ENCODE measurements at regions not wholly inside any gene's neighbourhood (a gene's known extent, or its start where the extent isn't known, plus 50 kb on each side); places are given as distances from the start of the nearest gene placed in this dataset.
A peak's percentile ranks its signal among the peaks of the same experiment; 100 is the strongest.

DNA sequence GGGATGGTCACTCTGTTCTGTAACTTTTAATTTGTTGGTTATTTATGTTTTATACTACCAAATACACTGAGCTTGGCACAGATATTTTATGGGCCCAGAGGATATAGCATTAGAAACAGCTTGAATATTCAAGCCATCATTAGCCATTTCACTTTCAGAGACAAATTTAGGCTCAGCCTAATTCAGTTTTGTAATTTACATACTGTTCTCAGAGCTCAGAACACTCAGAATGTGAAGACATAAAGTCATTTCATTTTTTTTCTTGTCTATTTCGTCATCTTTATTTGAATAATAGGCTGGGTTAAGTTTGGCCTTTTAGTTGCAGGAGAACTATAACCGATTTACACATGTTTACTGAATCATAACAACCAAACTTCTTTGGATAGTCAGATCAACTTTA is 361.7 kb downstream of the SNAPC1 start:
- H3K4me1 ChIP-seq = no peaks in the 10 kb centered on the region
- no peak overlapping the region for H3K27ac ChIP-seq
- H3K9ac ChIP-seq (ENCODE audit: low read depth in 2 of 2, low read length in 2 of 2) = no peak overlapping the region
- no peak overlapping the region for H3K4me3 ChIP-seq
- DNase-seq = no peak
- no peaks in the 10 kb centered on the region for H3K9me3 ChIP-seq
- H3K36me3 ChIP-seq = no peaks in the 10 kb centered on the region
- intact Hi-C loops (cut with DNase I) = loop anchor here (2.0 to 10.0 kb wide), 2 partner anchors 199 to 227 kb away; no protein-coding TSS in a partner anchor
- H3K27me3 ChIP-seq = peaks cover 3% of the 10 kb centered on the region
- TF ChIP-seq, protein P1, sequence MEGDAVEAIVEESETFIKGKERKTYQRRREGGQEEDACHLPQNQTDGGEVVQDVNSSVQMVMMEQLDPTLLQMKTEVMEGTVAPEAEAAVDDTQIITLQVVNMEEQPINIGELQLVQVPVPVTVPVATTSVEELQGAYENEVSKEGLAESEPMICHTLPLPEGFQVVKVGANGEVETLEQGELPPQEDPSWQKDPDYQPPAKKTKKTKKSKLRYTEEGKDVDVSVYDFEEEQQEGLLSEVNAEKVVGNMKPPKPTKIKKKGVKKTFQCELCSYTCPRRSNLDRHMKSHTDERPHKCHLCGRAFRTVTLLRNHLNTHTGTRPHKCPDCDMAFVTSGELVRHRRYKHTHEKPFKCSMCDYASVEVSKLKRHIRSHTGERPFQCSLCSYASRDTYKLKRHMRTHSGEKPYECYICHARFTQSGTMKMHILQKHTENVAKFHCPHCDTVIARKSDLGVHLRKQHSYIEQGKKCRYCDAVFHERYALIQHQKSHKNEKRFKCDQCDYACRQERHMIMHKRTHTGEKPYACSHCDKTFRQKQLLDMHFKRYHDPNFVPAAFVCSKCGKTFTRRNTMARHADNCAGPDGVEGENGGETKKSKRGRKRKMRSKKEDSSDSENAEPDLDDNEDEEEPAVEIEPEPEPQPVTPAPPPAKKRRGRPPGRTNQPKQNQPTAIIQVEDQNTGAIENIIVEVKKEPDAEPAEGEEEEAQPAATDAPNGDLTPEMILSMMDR (IDR thresholded peaks at IDR 0.05) = no peak

DNA sequence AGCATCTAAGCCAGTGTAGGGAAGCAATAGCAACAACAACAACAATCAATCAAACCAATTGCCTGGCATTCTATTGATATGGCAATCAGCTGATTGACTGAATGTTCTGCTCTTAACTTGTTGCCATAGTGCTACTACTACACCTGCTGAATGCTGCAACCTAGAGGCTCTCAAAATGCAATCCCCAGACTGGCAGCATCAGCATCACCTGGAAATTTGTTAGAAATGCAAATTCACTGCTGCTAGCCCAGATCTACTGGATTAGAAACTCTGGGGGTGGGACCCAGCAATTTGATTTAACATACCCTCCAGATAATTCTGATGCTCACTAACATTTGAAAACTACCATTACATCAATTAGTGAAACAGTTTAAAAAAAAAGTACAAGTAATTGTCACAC is 363.6 kb downstream of the SNAPC1 start:
- H3K9me3 ChIP-seq = no peaks in the 10 kb centered on the region
- no peak for DNase-seq
- H3K36me3 ChIP-seq = no peaks in the 10 kb centered on the region
- H3K27me3 ChIP-seq = no peaks in the 10 kb centered on the region
- intact Hi-C loops (cut with DNase I) = loop anchor here (2.0 to 10.0 kb wide), 2 partner anchors 201 to 229 kb away; no protein-coding TSS in a partner anchor
- no peak overlapping the region for H3K27ac ChIP-seq
- H3K9ac ChIP-seq (ENCODE audit: low read depth in 2 of 2, low read length in 2 of 2) = no peak overlapping the region
- TF ChIP-seq, protein P1 (IDR thresholded peaks at IDR 0.05) = no peak
- no peak overlapping the region for H3K4me3 ChIP-seq
- no peaks in the 10 kb centered on the region for H3K4me1 ChIP-seq

DNA sequence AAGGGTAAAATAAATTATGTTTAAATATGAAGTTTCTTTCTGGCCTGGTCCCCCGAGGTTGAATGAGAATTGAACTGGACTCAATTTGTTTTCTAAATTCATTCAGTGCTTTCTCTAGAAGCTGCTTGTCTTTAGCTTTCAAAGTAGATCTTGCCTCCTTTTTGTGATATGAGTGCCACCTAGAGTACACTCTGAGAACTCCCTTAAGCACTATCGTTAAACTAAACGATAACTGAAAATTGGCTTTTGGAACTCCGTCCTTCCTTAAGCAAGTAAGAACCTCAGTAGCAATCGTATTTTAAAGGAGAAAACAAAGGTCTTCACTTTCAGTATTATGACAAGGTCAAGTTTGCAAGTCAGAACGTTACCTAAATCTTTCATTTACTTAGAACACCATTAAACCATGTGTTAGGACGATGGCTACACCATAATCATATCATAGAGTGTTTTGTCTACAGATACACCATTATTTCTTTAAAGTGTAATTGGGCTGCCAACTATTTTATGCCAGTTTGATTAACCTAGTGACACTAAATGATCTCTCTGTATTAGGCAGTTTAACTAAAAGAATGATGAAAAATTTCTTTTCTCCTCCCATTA is 364.8 kb downstream of the SNAPC1 start:
- Histone ChIP-seq H3K27ac (no peak overlapping the region), H3K9ac (ENCODE audit: low read depth in 2 of 2, low read length in 2 of 2) (no peak overlapping the region), H3K9me3 (no peaks in the 10 kb centered on the region), H3K4me1 (no peaks in the 10 kb centered on the region), H3K4me3 (no peak overlapping the region), H3K36me3 (no peaks in the 10 kb centered on the region), H3K27me3 (no peaks in the 10 kb centered on the region)
- intact Hi-C loops (cut with DNase I) = loop anchor here (10.0 kb wide), 1 partner anchor 202 kb away; no protein-coding TSS in a partner anchor
- peak; percentile 20 for DNase-seq
- TF ChIP-seq, protein P1 (IDR thresholded peaks at IDR 0.05) = peak; percentile 65

DNA sequence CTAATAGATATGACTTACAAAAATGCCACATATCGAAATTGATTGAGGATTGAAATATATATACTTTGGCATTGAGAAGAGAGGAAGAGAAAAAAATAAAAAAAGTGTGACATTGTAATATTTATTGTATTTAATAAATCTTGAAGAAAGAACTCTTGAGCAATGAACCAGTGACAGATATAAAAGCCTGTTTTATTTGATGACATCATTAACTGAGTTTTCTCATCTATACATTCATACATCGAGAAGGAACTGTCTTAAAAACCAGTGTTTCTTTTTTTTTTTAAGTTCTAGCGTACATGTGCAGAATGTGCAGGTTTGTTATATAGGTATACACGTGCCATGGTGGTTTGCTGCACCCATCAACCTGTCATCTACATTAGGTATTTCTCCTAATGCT is 368.2 kb downstream of the SNAPC1 start:
- H3K27me3 ChIP-seq = no peaks in the 10 kb centered on the region
- H3K9ac ChIP-seq (ENCODE audit: low read depth in 2 of 2, low read length in 2 of 2) = no peak overlapping the region
- H3K36me3 ChIP-seq = no peaks in the 10 kb centered on the region
- H3K4me3 ChIP-seq = no peak overlapping the region
- intact Hi-C loops (cut with DNase I) = loop anchor here (5.0 kb wide), 1 partner anchor 678 kb away; no protein-coding TSS in a partner anchor
- H3K27ac ChIP-seq = no peak overlapping the region
- H3K4me1 ChIP-seq = no peaks in the 10 kb centered on the region
- no peaks in the 10 kb centered on the region for H3K9me3 ChIP-seq
- TF ChIP-seq, protein P1 (IDR thresholded peaks at IDR 0.05) = no peak
- no peak for DNase-seq

DNA sequence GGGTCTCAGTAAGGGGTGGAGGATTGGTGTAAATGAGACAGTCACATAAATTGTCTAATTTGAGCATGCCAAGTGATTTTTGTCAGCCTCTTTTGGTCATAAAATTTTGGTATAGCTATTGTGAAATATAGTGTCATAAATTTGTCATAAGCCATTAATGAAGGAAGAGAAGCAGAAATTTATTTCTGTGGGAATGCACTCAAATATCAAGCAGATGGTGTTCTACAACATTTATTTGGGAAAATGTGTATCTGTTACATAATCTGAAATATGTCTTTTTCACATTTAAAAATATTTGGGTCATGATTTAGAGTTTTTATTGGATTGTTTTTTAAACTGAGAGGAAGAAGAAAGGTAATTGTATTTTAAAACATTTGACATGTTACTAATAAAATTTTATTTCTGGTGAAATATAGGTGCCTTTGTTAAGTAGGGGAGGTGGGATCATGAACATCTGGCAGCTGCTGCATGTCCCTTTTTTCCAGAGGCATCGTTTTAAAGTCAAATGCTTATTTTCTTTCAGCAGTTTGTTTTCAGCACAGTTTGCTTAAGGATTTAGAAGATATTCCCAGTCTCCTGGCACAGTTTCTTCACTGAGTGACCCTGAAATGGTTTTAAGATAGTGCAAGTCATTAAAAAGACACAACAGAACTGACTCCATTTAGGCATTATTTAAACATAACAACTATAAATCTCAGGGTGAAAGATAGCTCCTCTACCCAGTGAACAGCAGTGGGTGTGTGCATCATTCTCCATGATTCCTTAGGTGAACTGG is 371.7 kb downstream of the SNAPC1 start:
- no peak for DNase-seq
- Histone ChIP-seq H3K4me1 (no peaks in the 10 kb centered on the region), H3K36me3 (no peaks in the 10 kb centered on the region), H3K4me3 (no peak overlapping the region), H3K27ac (no peak overlapping the region), H3K27me3 (no peaks in the 10 kb centered on the region), H3K9ac (ENCODE audit: low read depth in 2 of 2, low read length in 2 of 2) (no peak overlapping the region), H3K9me3 (no peaks in the 10 kb centered on the region)
- TF ChIP-seq, protein P1 (IDR thresholded peaks at IDR 0.05) = no peak
- intact Hi-C loops (cut with DNase I) = loop anchor here (5.0 kb wide), 1 partner anchor 682 kb away; no protein-coding TSS in a partner anchor
